HFFc6 (cell line): ENCODE measurements at regions not wholly inside any gene's neighbourhood (a gene's known extent, or its start where the extent isn't known, plus 50 kb on each side); places are given as distances from the start of the nearest gene placed in this dataset.

Source experiments
- DNase-seq: peaks from one replicate; pipeline ENCODE4 v3.0.0-alpha.2; 2018
- H3K27ac Mint-ChIP-seq: 2 replicates; pipeline ENCODE4 v1.8.0; 2020; ENCODE audit warnings: mild to moderate bottlenecking, mixed read lengths
- H3K27me3 Mint-ChIP-seq: 2 replicates; pipeline ENCODE4 v1.8.0; 2021; ENCODE audit warnings: mild to moderate bottlenecking, moderate library complexity, mixed read lengths; ENCODE audit not compliant: insufficient read depth
- H3K36me3 Mint-ChIP-seq: 2 replicates; pipeline ENCODE4 v1.8.0; 2021; ENCODE audit warnings: low read depth, mixed read lengths
- H3K4me1 Mint-ChIP-seq: 2 replicates; pipeline ENCODE4 v1.8.0; 2020; ENCODE audit warnings: low read depth, mixed read lengths
- H3K4me3 Mint-ChIP-seq: 2 replicates; pipeline ENCODE4 v1.8.0; 2020; ENCODE audit warnings: mild to moderate bottlenecking, moderate library complexity, mixed read lengths
- H3K9me3 Mint-ChIP-seq: 2 replicates; pipeline ENCODE4 v1.8.0; 2020; ENCODE audit warnings: mild to moderate bottlenecking, mixed read lengths
- CTCF ChIP-seq: fragments of 200-600 bp; sonication (generic); IDR thresholded peaks from 2 replicates; pipeline ENCODE4 v1.5.0; 2021; ENCODE audit warnings: antibody characterized with exemption, mild to moderate bottlenecking

- Mint-ChIP-seq H3K36me3 (no peaks in the 10 kb centered on the region), H3K27me3 (peaks cover 7% of the 10 kb centered on the region), H3K4me3 (no peak overlapping the region), H3K4me1 (no peaks in the 10 kb centered on the region), H3K9me3 (no peaks in the 10 kb centered on the region; the same call in 1 of the 2 replicates), H3K27ac (no peak overlapping the region)
- TF ChIP-seq CTCF = no peak
- no peak for DNase-seq
Observed at GRCh38 chr11:116501728-116502127, 271.1 kb downstream of the BUD13 start.

GRCh38 chr11:116500947-116501602 lies 271.7 kb downstream of the BUD13 start:
- TF ChIP-seq CTCF = no peak
- no peaks in the 10 kb centered on the region for H3K36me3 Mint-ChIP-seq
- no peaks in the 10 kb centered on the region; the same call in 1 of the 2 replicates for H3K9me3 Mint-ChIP-seq
- H3K4me1 Mint-ChIP-seq = no peaks in the 10 kb centered on the region
- H3K27ac Mint-ChIP-seq = no peak overlapping the region
- H3K27me3 Mint-ChIP-seq = peaks cover 6% of the 10 kb centered on the region
- H3K4me3 Mint-ChIP-seq = no peak overlapping the region
- DNase-seq = no peak

GRCh38 chr11:116500026-116500946 lies 272.5 kb downstream of the BUD13 start:
- DNase-seq = no peak
- Mint-ChIP-seq H3K4me3 (no peak overlapping the region), H3K9me3 (no peaks in the 10 kb centered on the region; the same call in 1 of the 2 replicates), H3K27me3 (peaks cover 6% of the 10 kb centered on the region), H3K36me3 (no peaks in the 10 kb centered on the region), H3K4me1 (no peaks in the 10 kb centered on the region), H3K27ac (no peak overlapping the region)
- TF ChIP-seq CTCF = no peak

GRCh38 chr11:116499396-116500003 lies 273.3 kb downstream of the BUD13 start:
- no peak overlapping the region for H3K27ac Mint-ChIP-seq
- H3K4me1 Mint-ChIP-seq = no peaks in the 10 kb centered on the region
- H3K4me3 Mint-ChIP-seq = no peak overlapping the region
- peak; percentile 27 for DNase-seq
- TF ChIP-seq CTCF = peak; percentile 78
- no peaks in the 10 kb centered on the region; the same call in 1 of the 2 replicates for H3K9me3 Mint-ChIP-seq
- H3K27me3 Mint-ChIP-seq = peaks cover 4% of the 10 kb centered on the region
- no peaks in the 10 kb centered on the region for H3K36me3 Mint-ChIP-seq

GRCh38 chr11:116498161-116498560 lies 274.6 kb downstream of the BUD13 start:
- no peak overlapping the region for H3K27ac Mint-ChIP-seq
- H3K9me3 Mint-ChIP-seq = peaks cover 4% of the 10 kb centered on the region; the same call in 1 of the 2 replicates
- no peak for TF ChIP-seq CTCF
- H3K4me1 Mint-ChIP-seq = no peaks in the 10 kb centered on the region
- DNase-seq = no peak
- H3K36me3 Mint-ChIP-seq = no peaks in the 10 kb centered on the region
- H3K27me3 Mint-ChIP-seq = peaks cover 7% of the 10 kb centered on the region
- no peak overlapping the region for H3K4me3 Mint-ChIP-seq
